HG02973 (cell line): ENCODE measurements at regions not wholly inside any gene's neighbourhood (a gene's known extent, or its start where the extent isn't known, plus 50 kb on each side); places are given as distances from the start of the nearest gene placed in this dataset.
"Not testable (repeated sequence)": the region's sequence is repeated elsewhere in the genome, so short reads cannot be mapped to it uniquely, and the experiment has no call there.

Source experiments
- ATAC-seq: cut with Tn5 transposase; IDR thresholded peaks from one replicate; pipeline ENCODE4 v1.9.1; 2021; ENCODE audit warnings: moderate library complexity; ENCODE audit not compliant: unreplicated experiment

- ATAC-seq, result no peak
These were observed 50.4 kb upstream of the ARHGEF7 start for GRCh38 chr13:111064661-111065060.

DNA sequence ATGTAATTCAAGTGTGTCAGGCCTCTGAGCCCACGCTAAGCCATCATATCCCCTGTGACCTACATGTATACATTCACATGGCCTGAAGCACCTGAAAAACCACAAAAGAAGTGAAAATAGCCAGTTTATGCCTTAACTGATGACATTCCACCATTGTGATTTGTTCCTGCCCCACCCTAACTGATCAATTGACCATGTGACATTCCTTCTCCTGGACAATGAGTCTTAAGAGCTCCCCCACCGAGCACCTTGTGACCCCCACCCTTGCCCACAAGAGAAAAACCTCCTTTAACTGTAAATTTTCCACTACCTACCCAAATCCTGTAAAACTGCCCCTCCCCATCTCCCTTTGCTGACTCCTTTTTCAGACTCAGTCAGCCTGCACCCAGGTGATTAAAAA lies 52.1 kb upstream of the ARHGEF7 start:
- ATAC-seq, result no peak

GRCh38 chr13:111062305-111062704 lies 52.8 kb upstream of the ARHGEF7 start:
- no peak for ATAC-seq

DNA sequence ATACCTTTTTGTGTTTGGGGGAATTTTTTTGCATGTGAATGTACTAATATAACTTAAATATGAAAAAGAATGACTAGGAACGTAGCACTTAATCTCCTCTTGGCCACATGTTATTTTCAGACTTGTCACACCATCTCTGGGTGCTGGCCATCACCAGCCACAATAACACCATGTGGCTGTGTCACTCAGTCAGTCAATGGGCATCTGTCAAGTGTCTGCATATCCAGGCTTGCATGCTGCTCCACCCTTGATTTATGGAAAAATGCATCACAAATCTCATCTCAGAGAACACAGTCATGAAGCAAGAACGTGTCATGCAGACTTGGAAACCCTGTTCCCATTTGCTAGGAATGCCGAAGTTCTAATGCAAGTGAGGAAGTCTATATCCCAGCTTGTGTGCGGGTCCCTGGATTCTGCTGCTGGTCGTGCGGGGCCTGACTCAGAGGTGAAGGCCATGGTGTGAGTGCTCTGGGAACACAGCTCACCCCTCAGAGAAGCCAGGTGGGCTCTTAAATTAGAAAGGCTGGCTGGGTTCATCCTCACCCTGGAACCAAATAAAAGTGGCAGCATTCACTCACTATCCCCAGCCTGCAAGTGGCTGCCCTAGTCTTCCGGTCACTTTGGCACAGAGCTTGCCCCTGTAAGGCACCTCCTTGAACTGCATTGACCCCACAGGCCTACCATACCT lies 53.6 kb upstream of the ARHGEF7 start:
- no peak for ATAC-seq

GRCh38 chr13:111060237-111060919 lies 54.7 kb upstream of the ARHGEF7 start:
- no peak for ATAC-seq

DNA sequence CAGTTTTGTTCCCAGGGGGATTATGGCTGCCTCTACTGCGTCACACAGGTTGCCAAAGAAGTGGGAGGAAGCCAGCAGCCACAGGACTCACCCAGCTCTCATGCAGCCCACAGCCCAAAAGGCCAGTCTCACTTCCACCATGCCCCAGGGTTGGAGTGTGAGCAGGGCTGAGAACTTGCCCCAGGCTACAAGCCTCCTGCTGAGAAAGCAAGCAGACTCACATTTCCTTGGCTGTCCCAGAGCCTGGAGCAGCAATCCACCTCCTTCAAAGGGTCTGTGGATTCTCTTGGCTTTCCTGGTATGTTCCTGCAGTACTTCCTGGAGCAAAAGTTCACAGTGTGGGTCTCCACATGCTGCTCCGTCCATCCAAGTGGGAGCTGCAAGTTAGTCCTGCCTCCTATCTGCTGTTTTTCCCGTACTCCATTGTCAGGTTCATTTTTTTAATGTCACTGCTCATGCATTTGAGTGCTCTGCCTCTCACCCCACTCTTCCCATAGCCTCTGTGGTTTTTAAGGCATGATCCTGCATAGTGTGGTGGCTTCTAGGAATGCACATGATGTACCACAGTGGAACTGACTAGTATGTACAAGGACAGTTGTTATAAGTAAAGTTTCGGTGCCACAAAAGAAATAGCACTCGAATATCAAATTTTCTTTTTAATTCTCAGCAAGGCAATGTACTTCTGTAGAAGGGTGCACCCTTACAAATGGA lies 56.2 kb upstream of the ARHGEF7 start:
- ATAC-seq, result no peak

DNA sequence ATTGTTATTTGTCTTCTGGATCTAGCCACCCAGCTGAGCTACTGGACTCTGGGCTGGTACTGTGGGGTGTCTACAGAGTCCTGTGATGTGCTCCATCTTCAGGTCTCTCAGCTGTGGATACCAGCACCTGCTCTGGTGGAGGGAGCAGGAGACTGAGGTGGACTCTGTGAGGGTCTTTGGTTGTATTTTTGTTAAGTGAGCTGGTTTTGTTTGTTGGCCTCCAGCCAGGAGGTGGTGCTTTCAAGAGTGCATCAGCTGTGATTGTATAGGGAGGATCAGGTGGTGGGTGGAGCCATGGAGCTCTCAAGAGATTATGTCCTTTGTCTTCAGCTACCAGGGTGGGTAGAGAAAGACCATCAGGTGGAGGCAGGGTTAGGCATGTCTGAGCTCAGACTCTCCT lies 56.8 kb upstream of the ARHGEF7 start:
- not testable (repeated sequence) for ATAC-seq

GRCh38 chr13:111051726-111052232 lies 63.3 kb upstream of the ARHGEF7 start:
- not testable (repeated sequence) for ATAC-seq

DNA sequence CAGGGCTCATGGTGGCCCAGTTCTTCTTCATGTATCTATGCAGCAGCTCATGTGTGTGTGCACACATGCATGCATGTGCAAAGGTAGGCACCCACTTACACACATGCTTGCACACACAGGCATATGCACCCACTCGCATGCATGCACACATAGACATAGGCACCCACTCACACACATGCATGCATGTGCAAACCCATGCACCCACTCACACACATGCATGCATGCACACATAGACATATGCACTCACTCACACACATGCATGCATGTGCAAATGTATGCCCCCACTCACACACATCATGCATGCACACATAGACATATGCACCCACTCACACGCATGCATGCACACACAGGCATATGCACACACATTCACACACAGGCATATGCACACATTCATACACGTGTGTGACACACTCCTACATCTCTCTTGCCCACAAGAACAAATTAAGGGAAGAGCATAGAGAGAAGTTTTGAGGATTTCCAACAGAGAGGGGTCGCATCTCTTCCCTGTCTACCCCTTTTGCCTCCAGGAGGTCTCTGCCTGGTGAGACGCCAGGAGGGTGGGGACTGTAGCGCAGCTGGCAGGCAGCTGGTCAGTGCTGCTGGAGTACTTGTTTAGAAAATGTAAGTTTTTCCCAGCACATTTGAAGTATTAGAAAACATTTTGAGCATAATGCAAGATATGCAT lies 63.9 kb upstream of the ARHGEF7 start:
- no peak for ATAC-seq

GRCh38 chr13:111050539-111050879 lies 64.6 kb upstream of the ARHGEF7 start:
- ATAC-seq, result no peak

DNA sequence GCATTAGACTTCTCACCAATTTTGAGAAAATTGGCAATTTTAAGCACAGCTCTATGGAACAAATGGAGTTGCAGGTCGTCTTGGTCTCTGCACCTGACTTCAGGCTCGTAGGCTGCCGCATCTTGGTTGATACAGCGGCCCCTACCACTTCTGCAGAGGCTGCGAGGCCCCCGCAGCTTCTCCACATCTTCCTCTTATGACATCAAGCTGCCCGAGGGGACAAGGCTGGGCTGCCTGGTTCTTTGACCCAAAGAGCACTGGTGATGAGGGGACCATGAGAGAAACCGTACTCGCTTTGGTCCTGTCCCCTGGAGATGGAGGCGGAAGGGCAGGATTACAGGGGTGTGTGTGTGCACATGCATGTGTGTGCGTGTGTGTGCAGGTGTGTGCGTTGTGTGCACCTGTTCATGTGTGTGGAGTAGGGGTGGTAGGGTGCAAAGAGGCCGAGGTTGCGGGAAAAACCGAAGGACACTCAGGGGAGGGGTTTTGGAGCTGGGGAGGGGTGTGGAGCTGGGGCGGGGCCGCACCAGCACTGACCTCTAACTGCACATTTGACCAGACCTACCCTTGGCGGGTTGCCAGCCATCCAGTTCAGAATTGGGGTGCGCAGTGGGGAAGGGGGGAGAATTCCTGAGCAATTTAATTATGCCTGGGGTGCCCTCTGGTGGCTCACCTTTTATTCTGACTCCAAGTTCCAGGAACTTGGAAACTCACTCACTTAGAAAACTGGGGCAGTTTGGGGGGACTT lies 65.1 kb upstream of the ARHGEF7 start:
- no peak for ATAC-seq

DNA sequence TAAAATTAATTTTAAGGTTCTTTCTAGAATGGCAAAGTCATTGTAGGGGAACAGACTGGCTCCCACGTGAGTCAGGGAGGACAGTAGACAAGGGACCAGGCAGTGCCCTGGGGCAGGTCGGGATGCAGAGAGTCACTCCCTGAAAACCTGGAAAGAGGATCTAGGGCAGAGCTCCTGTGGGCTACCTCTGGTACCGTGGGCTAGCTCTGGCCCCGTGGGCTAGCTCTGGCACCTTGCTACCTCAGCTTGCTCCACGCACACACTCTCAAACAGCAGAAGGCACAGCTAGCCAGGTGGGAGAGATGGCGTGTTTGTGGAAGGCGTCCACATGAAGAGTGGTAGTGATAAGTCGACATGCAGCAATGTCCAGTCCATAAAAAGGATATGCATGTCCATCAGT lies 66.7 kb upstream of the ARHGEF7 start:
- no peak for ATAC-seq

- peak; percentile 43 for ATAC-seq
These were observed 67.8 kb upstream of the ARHGEF7 start for GRCh38 chr13:111047326-111047725.

DNA sequence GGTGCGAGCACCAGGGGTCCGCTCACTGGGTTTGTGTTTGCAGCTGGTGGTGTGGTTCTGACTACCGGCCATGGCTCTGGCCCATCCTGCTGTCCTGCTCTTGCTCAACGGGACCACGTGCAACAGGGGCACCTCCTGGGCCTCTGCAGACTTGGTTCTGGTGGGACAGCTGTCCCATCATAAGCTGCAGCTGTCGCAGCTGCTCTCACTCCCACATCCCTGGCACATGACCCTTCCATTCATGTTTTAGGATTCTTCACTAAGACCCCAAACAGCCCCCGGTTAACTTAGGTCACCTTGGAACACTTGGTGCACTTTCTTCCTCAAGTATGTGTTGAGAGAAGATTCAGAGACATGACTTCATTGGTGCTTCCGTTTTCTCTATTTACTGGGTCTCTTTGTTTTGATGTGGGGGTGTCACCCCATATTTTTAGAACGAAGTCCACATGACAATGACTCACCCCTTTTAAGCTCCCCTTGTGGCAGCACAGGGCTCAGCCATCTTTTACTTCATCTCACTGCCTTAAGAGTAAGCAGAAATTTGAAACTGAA lies 68.4 kb upstream of the ARHGEF7 start:
- peak; percentile 50 for ATAC-seq

GRCh38 chr13:111045170-111045569 lies 69.9 kb upstream of the ARHGEF7 start:
- no peak for ATAC-seq

DNA sequence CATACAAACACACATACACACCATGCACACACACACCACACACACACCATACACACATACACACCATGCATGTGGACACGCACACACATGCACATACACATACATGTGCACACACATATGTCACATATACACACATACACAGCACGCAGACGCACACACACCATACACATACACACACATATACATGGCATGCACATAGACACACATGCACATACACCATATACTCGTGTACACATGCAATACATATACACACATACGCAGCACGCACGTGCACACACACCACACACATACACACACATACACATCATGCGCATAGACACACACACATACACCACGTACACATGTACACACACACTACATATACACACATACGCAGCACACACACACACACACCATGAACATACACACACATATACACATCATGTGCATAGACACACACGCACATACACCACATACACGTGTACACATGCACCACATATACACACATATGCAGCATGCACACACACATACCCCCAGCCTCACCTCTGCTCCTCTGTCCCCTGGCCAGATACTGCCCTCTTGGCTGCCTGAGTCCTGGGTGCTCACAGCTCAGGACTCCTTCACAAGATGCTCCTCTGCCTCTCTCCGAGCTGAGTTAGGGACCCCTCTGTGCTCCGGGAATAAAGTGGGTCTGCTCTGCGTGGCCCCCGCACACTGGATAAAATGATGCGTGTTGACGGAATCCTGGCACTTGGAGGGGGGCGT lies 70.9 kb upstream of the ARHGEF7 start:
- ATAC-seq, result no peak

- no peak for ATAC-seq
These were observed 71.5 kb upstream of the ARHGEF7 start for GRCh38 chr13:111043575-111043982.

- no peak for ATAC-seq
These were observed 72.4 kb upstream of the ARHGEF7 start for GRCh38 chr13:111042661-111043226.

GRCh38 chr13:111040830-111041229 lies 74.3 kb upstream of the ARHGEF7 start:
- no peak for ATAC-seq
